Osteocyte (in vitro differentiated cells): ENCODE measurements at regions not wholly inside any gene's neighbourhood (a gene's known extent, or its start where the extent isn't known, plus 50 kb on each side); places are given as distances from the start of the nearest gene placed in this dataset.
"Not testable (repeated sequence)": the region's sequence is repeated elsewhere in the genome, so short reads cannot be mapped to it uniquely, and the experiment has no call there.

Source experiments
- DNase-seq: peaks from one replicate; pipeline ENCODE4 v3.0.0; 2021; ENCODE audit warnings: mixed read lengths; ENCODE audit not compliant: unreplicated experiment; ENCODE audit errors: extremely low spot score
- H3K27ac Mint-ChIP-seq: one replicate; pipeline ENCODE4 v1.8.0; 2021; ENCODE audit warnings: mild to moderate bottlenecking, mixed read lengths; ENCODE audit not compliant: unreplicated experiment
- H3K27me3 Mint-ChIP-seq: one replicate; pipeline ENCODE4 v1.8.0; 2021; ENCODE audit warnings: mixed read lengths; ENCODE audit not compliant: unreplicated experiment
- H3K36me3 Mint-ChIP-seq: one replicate; pipeline ENCODE4 v1.8.0; 2021; ENCODE audit warnings: mixed read lengths; ENCODE audit not compliant: unreplicated experiment
- H3K4me1 Mint-ChIP-seq: one replicate; pipeline ENCODE4 v1.8.0; 2021; ENCODE audit warnings: mixed read lengths; ENCODE audit not compliant: unreplicated experiment
- H3K4me3 Mint-ChIP-seq: one replicate; pipeline ENCODE4 v1.8.0; 2021; ENCODE audit warnings: mild to moderate bottlenecking, moderate library complexity, mixed read lengths; ENCODE audit not compliant: unreplicated experiment
- H3K9me3 Mint-ChIP-seq: one replicate; pipeline ENCODE4 v1.8.0; 2021; ENCODE audit warnings: mixed read lengths; ENCODE audit not compliant: unreplicated experiment
- TF ChIP-seq, protein P1 (sequence below): fragments of 200-600 bp; sonication (generic); IDR thresholded peaks from 2 replicates; pipeline ENCODE4 v1.5.0; 2021; ENCODE audit warnings: antibody characterized with exemption, mild to moderate bottlenecking, moderate library complexity

DNA sequence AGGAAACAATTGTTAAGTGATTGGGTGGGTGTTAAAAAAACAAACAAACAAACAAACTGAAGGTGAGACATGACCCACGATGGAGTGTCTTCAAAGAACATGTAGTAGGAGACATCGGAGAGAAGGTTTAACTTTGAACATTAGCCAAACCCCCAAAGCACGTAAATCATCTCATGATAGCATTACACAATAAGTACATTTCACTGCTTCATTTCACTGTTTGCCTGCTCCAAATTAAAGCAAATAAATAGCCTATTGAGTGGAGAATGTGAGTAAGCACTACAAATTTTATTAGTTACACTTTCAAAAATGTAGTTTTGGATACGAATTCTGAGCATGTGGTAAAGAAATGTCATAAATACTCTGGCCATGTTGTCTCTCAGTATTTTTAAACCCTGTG lies 287.0 kb downstream of the SI start:
- no peaks in the 10 kb centered on the region for H3K4me1 Mint-ChIP-seq
- no peak overlapping the region for H3K4me3 Mint-ChIP-seq
- H3K36me3 Mint-ChIP-seq, result no peaks in the 10 kb centered on the region
- TF ChIP-seq, protein P1, sequence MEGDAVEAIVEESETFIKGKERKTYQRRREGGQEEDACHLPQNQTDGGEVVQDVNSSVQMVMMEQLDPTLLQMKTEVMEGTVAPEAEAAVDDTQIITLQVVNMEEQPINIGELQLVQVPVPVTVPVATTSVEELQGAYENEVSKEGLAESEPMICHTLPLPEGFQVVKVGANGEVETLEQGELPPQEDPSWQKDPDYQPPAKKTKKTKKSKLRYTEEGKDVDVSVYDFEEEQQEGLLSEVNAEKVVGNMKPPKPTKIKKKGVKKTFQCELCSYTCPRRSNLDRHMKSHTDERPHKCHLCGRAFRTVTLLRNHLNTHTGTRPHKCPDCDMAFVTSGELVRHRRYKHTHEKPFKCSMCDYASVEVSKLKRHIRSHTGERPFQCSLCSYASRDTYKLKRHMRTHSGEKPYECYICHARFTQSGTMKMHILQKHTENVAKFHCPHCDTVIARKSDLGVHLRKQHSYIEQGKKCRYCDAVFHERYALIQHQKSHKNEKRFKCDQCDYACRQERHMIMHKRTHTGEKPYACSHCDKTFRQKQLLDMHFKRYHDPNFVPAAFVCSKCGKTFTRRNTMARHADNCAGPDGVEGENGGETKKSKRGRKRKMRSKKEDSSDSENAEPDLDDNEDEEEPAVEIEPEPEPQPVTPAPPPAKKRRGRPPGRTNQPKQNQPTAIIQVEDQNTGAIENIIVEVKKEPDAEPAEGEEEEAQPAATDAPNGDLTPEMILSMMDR, result no peak
- H3K27ac Mint-ChIP-seq, result no peak overlapping the region
- peaks cover 7% of the 10 kb centered on the region for H3K27me3 Mint-ChIP-seq
- H3K9me3 Mint-ChIP-seq, result peaks cover 10% of the 10 kb centered on the region
- no peak for DNase-seq

DNA sequence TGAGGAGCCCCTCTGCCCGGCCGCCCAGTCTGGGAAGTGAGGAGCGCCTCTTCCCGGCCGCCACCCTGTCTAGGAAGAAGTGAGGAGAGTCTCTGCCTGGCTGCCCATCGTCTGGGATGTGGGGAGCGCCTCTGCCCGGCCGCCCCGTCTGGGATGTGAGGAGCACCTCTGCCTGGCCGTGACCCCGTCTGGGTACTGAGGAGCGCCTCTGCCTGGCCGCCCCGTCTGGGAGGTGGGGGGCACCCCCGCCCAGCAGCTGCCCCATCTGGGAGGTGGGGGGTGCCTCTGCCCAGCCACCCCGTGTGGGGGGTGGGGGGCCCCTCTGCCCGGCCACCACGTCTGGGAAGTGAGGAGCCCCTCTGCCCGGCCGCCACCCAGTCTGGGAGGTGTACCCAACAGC lies 293.9 kb downstream of the SI start:
- H3K4me1 Mint-ChIP-seq, H3K4me3 Mint-ChIP-seq, H3K36me3 Mint-ChIP-seq, H3K27ac Mint-ChIP-seq, DNase-seq: not testable (repeated sequence)
- Mint-ChIP-seq H3K27me3 (peaks cover 13% of the 10 kb centered on the region), H3K9me3 (peaks cover 13% of the 10 kb centered on the region)

GRCh38 chr3:164781755-164782154 lies 296.5 kb downstream of the SI start:
- Mint-ChIP-seq H3K4me3 (no peak overlapping the region), H3K27me3 (peaks cover 15% of the 10 kb centered on the region), H3K9me3 (peaks cover 8% of the 10 kb centered on the region), H3K36me3 (no peaks in the 10 kb centered on the region), H3K4me1 (no peaks in the 10 kb centered on the region), H3K27ac (no peak overlapping the region)
- TF ChIP-seq, protein P1, result no peak
- DNase-seq, result no peak

- H3K27ac Mint-ChIP-seq, result no peak overlapping the region
- H3K4me3 Mint-ChIP-seq, result no peak overlapping the region
- no peaks in the 10 kb centered on the region for H3K36me3 Mint-ChIP-seq
- no peaks in the 10 kb centered on the region for H3K9me3 Mint-ChIP-seq
- TF ChIP-seq, protein P1, result no peak
- DNase-seq, result no peak
- no peaks in the 10 kb centered on the region for H3K4me1 Mint-ChIP-seq
- H3K27me3 Mint-ChIP-seq, result peaks cover 15% of the 10 kb centered on the region
Measured at GRCh38 chr3:164779816-164780215, 298.5 kb downstream of the SI start.

DNA sequence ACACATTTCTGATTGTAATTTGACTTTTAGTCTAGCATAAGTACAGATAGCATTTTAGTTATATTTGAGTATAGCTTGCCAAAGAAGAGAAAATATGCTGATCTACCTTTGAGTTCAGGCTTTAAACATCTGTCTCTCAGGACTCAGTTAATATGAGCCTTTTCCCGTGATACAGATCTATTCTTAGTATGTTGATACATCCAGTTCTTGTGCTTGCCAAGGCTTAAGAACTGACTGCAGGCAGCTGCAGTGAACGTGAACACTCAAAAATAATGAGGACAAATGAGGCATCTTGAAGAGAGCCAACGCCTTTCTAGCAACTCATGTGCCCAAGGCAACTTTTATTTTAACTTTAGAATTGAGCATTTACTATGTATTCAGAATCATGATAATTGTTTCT lies 325.5 kb downstream of the SI start:
- TF ChIP-seq, protein P1, result no peak
- peaks cover 10% of the 10 kb centered on the region for H3K27me3 Mint-ChIP-seq
- no peak overlapping the region for H3K4me3 Mint-ChIP-seq
- no peaks in the 10 kb centered on the region for H3K4me1 Mint-ChIP-seq
- no peaks in the 10 kb centered on the region for H3K36me3 Mint-ChIP-seq
- H3K9me3 Mint-ChIP-seq, result no peaks in the 10 kb centered on the region
- no peak for DNase-seq
- H3K27ac Mint-ChIP-seq, result no peak overlapping the region

GRCh38 chr3:164748626-164749025 lies 329.7 kb downstream of the SI start:
- Mint-ChIP-seq H3K9me3 (no peaks in the 10 kb centered on the region), H3K27me3 (peaks cover 29% of the 10 kb centered on the region), H3K27ac (no peak overlapping the region), H3K4me3 (no peak overlapping the region), H3K4me1 (no peaks in the 10 kb centered on the region), H3K36me3 (no peaks in the 10 kb centered on the region)
- TF ChIP-seq, protein P1, result no peak
- DNase-seq, result no peak
